IMR-90 (cell line): ENCODE measurements at regions not wholly inside any gene's neighbourhood (a gene's known extent, or its start where the extent isn't known, plus 50 kb on each side); places are given as distances from the start of the nearest gene placed in this dataset.

ENCODE experiments used
- ATAC-seq: fragments of 200-7000 bp; cut with Tn5 transposase; 2 replicates; pipeline ENCODE4 v1.9.1; 2020; ENCODE audit warnings: low read depth, mild to moderate bottlenecking, moderate library complexity
- BruUV-seq: library from RNA; stranded (reverse); fragments of 400-500 nt; replicated peaks from 2 replicates; lab custom pipeline; 2021; lab: Mats Ljungman, UMichigan
- CTCF ChIA-PET: fragments of 300-600 bp; formaldehyde crosslinking; extraction: SDS; loops from one replicate; lab custom pipeline; 2021; ENCODE audit warnings: antibody characterized with exemption; lab: Yijun Ruan, JAX
- POLR2A ChIA-PET: fragments of 300-600 bp; sonication (Branson Sonifier 250); formaldehyde crosslinking; loops from one replicate; lab custom pipeline; 2022; ENCODE audit warnings: antibody characterized with exemption; ENCODE audit not compliant: unreplicated experiment; lab: Charles Lee
- DNase-seq: peaks from one replicate; pipeline ENCODE4 v3.0.0; 2013
- H2AFZ ChIP-seq: replicated peaks from 2 replicates; pipeline ENCODE3; 2013; ENCODE audit warnings: low read length, mild to moderate bottlenecking; ENCODE audit not compliant: poor library complexity
- H2AK5ac ChIP-seq: 2 replicates; pipeline ENCODE4 v1.6.1; 2013; ENCODE audit warnings: low read depth, low read length, inconsistent platforms
- H2AK9ac ChIP-seq: replicated peaks from 2 replicates; pipeline ENCODE3; 2013; ENCODE audit warnings: mild to moderate bottlenecking, low read depth, low read length, moderate library complexity; ENCODE audit not compliant: poor library complexity
- H2BK120ac ChIP-seq: 2 replicates; pipeline ENCODE4 v1.6.1; 2013; ENCODE audit warnings: low read depth, low read length, inconsistent platforms
- H2BK15ac ChIP-seq: 3 replicates; pipeline ENCODE4 v1.6.1; 2013; ENCODE audit warnings: low read depth, low read length, inconsistent platforms
- H2BK20ac ChIP-seq: 2 replicates; pipeline ENCODE4 v1.6.1; 2013; ENCODE audit warnings: low read depth, mild to moderate bottlenecking, inconsistent platforms, low read length, moderate library complexity
- H2BK5ac ChIP-seq: 2 replicates; pipeline ENCODE4 v1.6.1; 2013; ENCODE audit warnings: mild to moderate bottlenecking, low read depth, low read length, inconsistent platforms; ENCODE audit not compliant: poor library complexity, severe bottlenecking
- H3K14ac ChIP-seq: replicated peaks from 2 replicates; pipeline ENCODE4 v1.6.1; 2013; ENCODE audit warnings: low read depth, low read length, inconsistent platforms
- H3K18ac ChIP-seq: 2 replicates; pipeline ENCODE4 v1.6.1; 2013; ENCODE audit warnings: low read depth, low read length, control low read depth
- H3K23ac ChIP-seq: 2 replicates; pipeline ENCODE4 v1.6.1; 2013; ENCODE audit warnings: low read depth, low read length, inconsistent platforms
- H3K27ac ChIP-seq: 2 replicates; pipeline ENCODE4 v1.5.1; 2013; ENCODE audit warnings: mild to moderate bottlenecking, control low read depth, low read length; ENCODE audit not compliant: insufficient read depth
- H3K27me3 ChIP-seq: 2 replicates; pipeline ENCODE4 v1.6.1; 2013; ENCODE audit warnings: low read length; ENCODE audit not compliant: control insufficient read depth, insufficient read depth
- H3K36me3 ChIP-seq: 2 replicates; pipeline ENCODE4 v1.6.1; 2013; ENCODE audit warnings: low read length, mixed read lengths; ENCODE audit not compliant: control insufficient read depth, insufficient read depth
- H3K4ac ChIP-seq: 2 replicates; pipeline ENCODE4 v1.6.1; 2013; ENCODE audit warnings: low read depth, low read length, inconsistent platforms
- H3K4me1 ChIP-seq: 2 replicates; pipeline ENCODE4 v1.6.1; 2013; ENCODE audit warnings: low read length, mixed read lengths; ENCODE audit not compliant: control insufficient read depth, insufficient read depth
- H3K4me2 ChIP-seq: 2 replicates; pipeline ENCODE4 v1.6.1; 2013; ENCODE audit warnings: low read depth, mild to moderate bottlenecking, control low read depth, low read length, moderate library complexity
- H3K4me3 ChIP-seq: 2 replicates; pipeline ENCODE4 v1.5.1; 2013; ENCODE audit warnings: low read depth, mild to moderate bottlenecking, control low read depth, low read length, moderate library complexity; ENCODE audit not compliant: insufficient read depth
- H3K56ac ChIP-seq: 2 replicates; pipeline ENCODE4 v1.6.1; 2013; ENCODE audit warnings: low read length, inconsistent platforms; ENCODE audit not compliant: insufficient read depth; ENCODE audit errors: extremely low read depth
- H3K79me1 ChIP-seq, 2 experiments: 2 replicates each; pipeline ENCODE4 v1.6.1; 2013; ENCODE audit warnings: low read length in 2 of 2, inconsistent platforms in 1 of 2, low read depth in 1 of 2
- H3K9ac ChIP-seq: 2 replicates; pipeline ENCODE4 v1.6.1; 2013; ENCODE audit warnings: low read depth, low read length, control low read depth
- H3K9me1 ChIP-seq: 2 replicates; pipeline ENCODE4 v1.6.1; 2013; ENCODE audit warnings: low read length, inconsistent platforms; ENCODE audit not compliant: insufficient read depth
- H3K9me3 ChIP-seq: 2 replicates; pipeline ENCODE4 v1.6.1; 2013; ENCODE audit warnings: low read length; ENCODE audit not compliant: control insufficient read depth, insufficient read depth
- H4K20me1 ChIP-seq: 2 replicates; pipeline ENCODE4 v1.6.1; 2013; ENCODE audit warnings: low read length, inconsistent platforms; ENCODE audit not compliant: insufficient read depth
- H4K5ac ChIP-seq: 2 replicates; pipeline ENCODE4 v1.6.1; 2013; ENCODE audit warnings: mild to moderate bottlenecking, low read depth, low read length, control low read depth
- H4K8ac ChIP-seq, 2 experiments: 2 replicates each; pipeline ENCODE4 v1.6.1; 2013; ENCODE audit warnings: low read depth in 2 of 2, low read length in 2 of 2, control low read depth in 1 of 2, inconsistent platforms in 1 of 2
- H4K91ac ChIP-seq: 2 replicates; pipeline ENCODE4 v1.6.1; 2013; ENCODE audit warnings: low read depth, low read length, inconsistent platforms; ENCODE audit not compliant: insufficient read depth
- BHLHE40 ChIP-seq: fragments of 150-350 bp; IDR thresholded peaks from 2 replicates; pipeline ENCODE4 v1.6.1; 2016; ENCODE audit warnings: mild to moderate bottlenecking, low read depth, low read length
- CEBPB ChIP-seq: IDR thresholded peaks from 2 replicates; pipeline ENCODE4 v1.6.1; 2012; ENCODE audit warnings: low read depth, low read length, improper control_type of control experiment
- CHD1 ChIP-seq: IDR thresholded peaks from 2 replicates; pipeline ENCODE4 v1.6.1; 2012; ENCODE audit warnings: low read depth, low read length, improper control_type of control experiment
- CTCF ChIP-seq: conservative IDR thresholded peaks from 2 replicates; pipeline ENCODE4 v1.5.1; 2012; ENCODE audit warnings: mild to moderate bottlenecking, low read depth, low read length, improper control_type of control experiment
- ELK1 ChIP-seq: fragments of 150-350 bp; IDR thresholded peaks from 2 replicates; pipeline ENCODE4 v1.6.1; 2016; ENCODE audit warnings: low read depth, mild to moderate bottlenecking, low read length, moderate library complexity, borderline replicate concordance
- FOS ChIP-seq: fragments of 150-350 bp; IDR thresholded peaks from 2 replicates; pipeline ENCODE4 v1.6.1; 2016; ENCODE audit warnings: low read depth, low read length
- MAFK ChIP-seq: IDR thresholded peaks from 2 replicates; pipeline ENCODE4 v1.6.1; 2012; ENCODE audit warnings: low read depth, low read length, improper control_type of control experiment
- MAZ ChIP-seq: IDR thresholded peaks from 2 replicates; pipeline ENCODE4 v1.6.1; 2012; ENCODE audit warnings: low read depth, mild to moderate bottlenecking, low read length, improper control_type of control experiment, moderate library complexity, borderline replicate concordance
- MXI1 ChIP-seq: IDR thresholded peaks from 2 replicates; pipeline ENCODE4 v1.6.1; 2012; ENCODE audit warnings: low read depth, mild to moderate bottlenecking, low read length, moderate library complexity, borderline replicate concordance
- NFE2L2 ChIP-seq: fragments of 150-350 bp; IDR thresholded peaks from 2 replicates; pipeline ENCODE4 v1.6.1; 2016; ENCODE audit warnings: low read depth, mild to moderate bottlenecking, low read length
- POLR2A ChIP-seq: IDR thresholded peaks from 2 replicates; pipeline ENCODE4 v1.6.1; 2012; ENCODE audit warnings: mild to moderate bottlenecking, low read depth, low read length
- RAD21 ChIP-seq: IDR thresholded peaks from 2 replicates; pipeline ENCODE4 v1.6.1; 2012; ENCODE audit warnings: low read length, improper control_type of control experiment
- RCOR1 ChIP-seq: IDR thresholded peaks from 2 replicates; pipeline ENCODE4 v1.6.1; 2012; ENCODE audit warnings: mild to moderate bottlenecking, low read length, improper control_type of control experiment; ENCODE audit not compliant: insufficient replicate concordance
- RFX5 ChIP-seq: IDR thresholded peaks from 2 replicates; pipeline ENCODE4 v1.8.0; 2012; ENCODE audit warnings: low read depth, mild to moderate bottlenecking, low read length, moderate library complexity
- SMC3 ChIP-seq: fragments of 150-350 bp; IDR thresholded peaks from 2 replicates; pipeline ENCODE4 v1.6.1; 2016; ENCODE audit warnings: low read depth, mild to moderate bottlenecking, antibody characterized with exemption, low read length, moderate library complexity
- USF2 ChIP-seq: fragments of 150-350 bp; IDR thresholded peaks from 2 replicates; pipeline ENCODE4 v1.6.1; 2017; ENCODE audit warnings: mild to moderate bottlenecking, antibody characterized with exemption, low read length, low read depth
- WGBS, 2 experiments: methylation state at CpG; one replicate each; pipeline versions ENCODE4 v1.1.5 to v1.1.7; 2013; ENCODE audit warnings: missing lambda C conversion rate in 2 of 2; ENCODE audit not compliant: insufficient read length in 1 of 2; ENCODE audit errors: extremely low coverage in 2 of 2; 5-methylcytosine and 5-hydroxymethylcytosine counted together
- dilution Hi-C: fragments of 300-500 bp; cut with HindIII; formaldehyde crosslinking; loops from one replicate; pipeline ENCODE4 v1.14.3; 2018; ENCODE audit warnings: low sequenced_read_pairs; ENCODE audit not compliant: unreplicated experiment
- in situ Hi-C: fragments of 300-500 bp; cut with MboI; formaldehyde crosslinking; loops from 3 replicates; pipeline ENCODE4 v1.14.3; 2019; ENCODE audit warnings: low sequenced_read_pairs, inconsistent platforms, mixed read lengths
- intact Hi-C: fragments of 100-400 bp; cut with micrococcal nuclease; formaldehyde crosslinking; loops from 2 replicates; pipeline ENCODE4 v1.10.0; 2022

- Histone ChIP-seq H3K23ac (no peak overlapping the region), H3K79me1 (no peaks in the 10 kb centered on the region), H3K14ac (no peak overlapping the region), H2BK120ac (no peak overlapping the region), H3K9ac (no peak overlapping the region), H3K4ac (no peak overlapping the region), H3K27me3 (peaks cover 5% of the 10 kb centered on the region), H3K4me2 (no peak overlapping the region), H3K9me3 (no peaks in the 10 kb centered on the region), H3K4me3 (no peak overlapping the region), H3K27ac (no peak overlapping the region), H4K5ac (no peak overlapping the region), H3K4me1 (no peaks in the 10 kb centered on the region), H2AK5ac (no peak overlapping the region), H3K36me3 (no peaks in the 10 kb centered on the region), H2BK5ac (no peak overlapping the region), H2AK9ac (no peak overlapping the region), H4K20me1 (no peaks in the 10 kb centered on the region), H3K56ac (no peak overlapping the region), H4K8ac (no peak overlapping the region), H3K18ac (no peak overlapping the region), H2AFZ (no peak overlapping the region), H3K9me1 (no peaks in the 10 kb centered on the region), H2BK15ac (no peak overlapping the region), H4K91ac (no peak overlapping the region), H2BK20ac (no peak overlapping the region)
- ChIA-PET POLR2A (no interaction called here), CTCF (no interaction called here)
- dilution Hi-C loops = no loop called here
- DNase-seq (peak; percentile 21), ATAC-seq (0 out of 2 replicates have a peak, but pooled peaks have one; percentile 21)
- BruUV-seq = no TSS peak
- TF ChIP-seq FOS = no peak
- TF ChIP-seq CHD1 = no peak
- TF ChIP-seq ELK1 = no peak
- TF ChIP-seq MAFK = no peak
- no peak for TF ChIP-seq RCOR1
- no peak for TF ChIP-seq BHLHE40
- TF ChIP-seq RAD21 = no peak
- no peak for TF ChIP-seq NFE2L2
- no peak for TF ChIP-seq MAZ
- no peak for TF ChIP-seq CEBPB
- no peak for TF ChIP-seq RFX5
- no peak for TF ChIP-seq MXI1
- TF ChIP-seq POLR2A = no peak
- no peak for TF ChIP-seq CTCF
- TF ChIP-seq USF2 = no peak
- TF ChIP-seq SMC3 = no peak
- in situ Hi-C loops = no loop called here
- no CpG with 5 or more reads among the region's 1 CpG for WGBS, 2 experiments
- intact Hi-C loops = no loop called here
Measured at GRCh38 chr12:114018669-114019068, 52.5 kb upstream of the RBM19 start.
